ENCODE measurements at regions not wholly inside any gene's neighbourhood (a gene's known extent, or its start where the extent isn't known, plus 50 kb on each side); places are given as distances from the start of the nearest gene placed in this dataset.
"Not testable (repeated sequence)": the region's sequence is repeated elsewhere in the genome, so short reads cannot be mapped to it uniquely, and the experiment has no call there.

DNA sequence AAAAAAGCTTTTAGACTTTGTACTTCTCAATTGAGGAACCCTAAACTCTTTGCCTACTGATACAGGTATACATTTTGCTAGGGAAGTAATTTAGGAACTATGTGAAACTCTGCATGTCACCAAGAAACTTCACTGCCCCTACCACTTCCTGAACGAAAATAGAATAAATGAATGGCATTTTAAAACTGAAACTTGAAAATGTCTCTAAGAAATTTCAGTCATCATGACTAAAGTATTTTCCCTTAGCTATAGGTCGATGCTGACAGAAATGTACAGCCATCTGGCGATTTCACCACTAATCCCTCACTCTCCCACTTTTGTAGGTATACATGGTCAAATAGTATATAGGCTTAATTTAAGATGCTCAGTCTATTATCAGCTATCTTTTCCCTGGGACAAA lies 194.9 kb upstream of the SYT10 start:
- RAD21 ChIA-PET (ENCODE audit: low non-redundant PET in 1 of 2, low total read pairs in 2 of 2, uncharacterized antibody in 2 of 2, unreplicated experiment in 2 of 2) = no interaction called here

DNA sequence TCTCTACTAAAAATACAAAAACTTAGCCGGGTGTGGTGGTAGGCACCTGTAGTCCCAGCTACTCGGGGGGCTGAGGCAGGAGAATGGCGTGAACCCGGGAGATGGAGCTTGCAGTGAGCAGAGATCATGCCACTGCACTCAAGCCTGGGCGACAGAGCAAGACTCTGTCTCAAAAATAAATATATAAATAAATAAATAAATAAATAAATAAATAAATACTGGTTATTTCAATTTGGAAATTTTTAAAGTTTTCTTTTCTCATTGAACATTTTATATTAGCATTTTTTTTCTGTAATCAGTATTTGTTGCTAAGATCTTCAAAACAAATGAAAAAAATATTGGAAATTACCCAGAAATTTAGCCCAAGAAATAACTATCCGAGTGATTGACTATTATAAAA lies 197.3 kb upstream of the SYT10 start:
- intact Hi-C loops (cut with micrococcal nuclease); ATAC-seq; H3K27ac ChIP-seq (ENCODE audit: low read depth, low read length); BruUV-seq (replicated peaks); H2AFZ ChIP-seq (ENCODE audit: low read depth, low read length, poor library complexity, severe bottlenecking); CTCF ChIA-PET; H3K4me2 ChIP-seq (ENCODE audit: low read length); POLR2A ChIA-PET; H3K79me2 ChIP-seq (ENCODE audit: insufficient read depth, low read length); H3K27me3 ChIP-seq (ENCODE audit: insufficient read depth, low read length); RAD21 ChIA-PET (ENCODE audit: low non-redundant PET in 1 of 2, low total read pairs in 2 of 2, uncharacterized antibody in 2 of 2, unreplicated experiment in 2 of 2); H3K36me3 ChIP-seq (ENCODE audit: control insufficient read depth in 1 of 2, insufficient read depth in 2 of 2, low read length in 2 of 2); H3K9me2 ChIP-seq (ENCODE audit: insufficient read depth); DNase-seq (ENCODE audit: low read depth, low spot score); H4K20me1 ChIP-seq (ENCODE audit: insufficient read depth); H3K4me3 ChIP-seq (replicated peaks in 1 of 2; ENCODE audit: low read depth in 1 of 2, low read length in 2 of 2); H3K4me1 ChIP-seq (ENCODE audit: control insufficient read depth in 1 of 2, insufficient read depth in 2 of 2, low read length in 2 of 2); H3K9ac ChIP-seq (ENCODE audit: low read length): not testable (repeated sequence)
- H3K9me3 ChIP-seq (ENCODE audit: control insufficient read depth in 1 of 2, insufficient read depth in 1 of 2, low read depth in 1 of 2, low read length in 2 of 2) = peaks cover 9 to 15% of the 10 kb centered on the region in 2 experiments; a peak in 3 of 4 replicates

More for the DNA sequence above, 194.9 kb upstream of the SYT10 start:
- Histone ChIP-seq H3K27ac (ENCODE audit: low read depth, low read length) (no peak overlapping the region), H3K79me2 (ENCODE audit: insufficient read depth, low read length) (no peaks in the 10 kb centered on the region), H3K4me3 (replicated peaks in 1 of 2; ENCODE audit: low read depth in 1 of 2, low read length in 2 of 2) (no peak overlapping the region), H4K20me1 (ENCODE audit: insufficient read depth) (no peaks in the 10 kb centered on the region), H3K9ac (ENCODE audit: low read length) (no peak overlapping the region), H3K36me3 (ENCODE audit: control insufficient read depth in 1 of 2, insufficient read depth in 2 of 2, low read length in 2 of 2) (no peaks in the 10 kb centered on the region), H2AFZ (ENCODE audit: low read depth, low read length, poor library complexity, severe bottlenecking) (no peak overlapping the region), H3K27me3 (ENCODE audit: insufficient read depth, low read length) (no peaks in the 10 kb centered on the region), H3K4me2 (ENCODE audit: low read length) (no peak overlapping the region), H3K4me1 (ENCODE audit: control insufficient read depth in 1 of 2, insufficient read depth in 2 of 2, low read length in 2 of 2) (no peaks in the 10 kb centered on the region), H3K9me3 (ENCODE audit: control insufficient read depth in 1 of 2, insufficient read depth in 1 of 2, low read depth in 1 of 2, low read length in 2 of 2) (peaks cover 9 to 14% of the 10 kb centered on the region in 2 experiments; a peak in 3 of 4 replicates), H3K9me2 (ENCODE audit: insufficient read depth) (no peaks in the 10 kb centered on the region)
- BruUV-seq (replicated peaks) = no TSS peak
- TF ChIP-seq EZH2phosphoT487 (IDR thresholded peaks at IDR 0.05; ENCODE audit: borderline replicate concordance) = no peak
- TF ChIP-seq SIN3A (IDR thresholded peaks at IDR 0.05; ENCODE audit: low read depth) = no peak
- TF ChIP-seq MAX (IDR thresholded peaks at IDR 0.05) = no peak
- TF ChIP-seq ZFX (IDR thresholded peaks at IDR 0.05) = no peak
- no peak for TF ChIP-seq RAD21 (IDR thresholded peaks at IDR 0.05; ENCODE audit: low read depth)
- no peak for TF ChIP-seq CEBPB (IDR thresholded peaks at IDR 0.05; ENCODE audit: low read depth)
- TF ChIP-seq, protein P1, sequence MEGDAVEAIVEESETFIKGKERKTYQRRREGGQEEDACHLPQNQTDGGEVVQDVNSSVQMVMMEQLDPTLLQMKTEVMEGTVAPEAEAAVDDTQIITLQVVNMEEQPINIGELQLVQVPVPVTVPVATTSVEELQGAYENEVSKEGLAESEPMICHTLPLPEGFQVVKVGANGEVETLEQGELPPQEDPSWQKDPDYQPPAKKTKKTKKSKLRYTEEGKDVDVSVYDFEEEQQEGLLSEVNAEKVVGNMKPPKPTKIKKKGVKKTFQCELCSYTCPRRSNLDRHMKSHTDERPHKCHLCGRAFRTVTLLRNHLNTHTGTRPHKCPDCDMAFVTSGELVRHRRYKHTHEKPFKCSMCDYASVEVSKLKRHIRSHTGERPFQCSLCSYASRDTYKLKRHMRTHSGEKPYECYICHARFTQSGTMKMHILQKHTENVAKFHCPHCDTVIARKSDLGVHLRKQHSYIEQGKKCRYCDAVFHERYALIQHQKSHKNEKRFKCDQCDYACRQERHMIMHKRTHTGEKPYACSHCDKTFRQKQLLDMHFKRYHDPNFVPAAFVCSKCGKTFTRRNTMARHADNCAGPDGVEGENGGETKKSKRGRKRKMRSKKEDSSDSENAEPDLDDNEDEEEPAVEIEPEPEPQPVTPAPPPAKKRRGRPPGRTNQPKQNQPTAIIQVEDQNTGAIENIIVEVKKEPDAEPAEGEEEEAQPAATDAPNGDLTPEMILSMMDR (IDR thresholded peaks at IDR 0.05 in 2 of 3, conservative IDR thresholded peaks at IDR 0.05 in 1 of 3; ENCODE audit: borderline replicate concordance in 1 of 3, insufficient read depth in 1 of 3, low read depth in 2 of 3, low read length in 2 of 3) = no peak
- no peak for TF ChIP-seq FOSL1 (IDR thresholded peaks at IDR 0.05; ENCODE audit: low read depth)
- no peak for TF ChIP-seq SP1 (IDR thresholded peaks at IDR 0.05; ENCODE audit: low read depth)
- no peak for TF ChIP-seq TCF7L2 (IDR thresholded peaks at IDR 0.05; ENCODE audit: borderline replicate concordance, extremely low read depth, insufficient read depth, insufficient read length)
- TF ChIP-seq, protein P2, sequence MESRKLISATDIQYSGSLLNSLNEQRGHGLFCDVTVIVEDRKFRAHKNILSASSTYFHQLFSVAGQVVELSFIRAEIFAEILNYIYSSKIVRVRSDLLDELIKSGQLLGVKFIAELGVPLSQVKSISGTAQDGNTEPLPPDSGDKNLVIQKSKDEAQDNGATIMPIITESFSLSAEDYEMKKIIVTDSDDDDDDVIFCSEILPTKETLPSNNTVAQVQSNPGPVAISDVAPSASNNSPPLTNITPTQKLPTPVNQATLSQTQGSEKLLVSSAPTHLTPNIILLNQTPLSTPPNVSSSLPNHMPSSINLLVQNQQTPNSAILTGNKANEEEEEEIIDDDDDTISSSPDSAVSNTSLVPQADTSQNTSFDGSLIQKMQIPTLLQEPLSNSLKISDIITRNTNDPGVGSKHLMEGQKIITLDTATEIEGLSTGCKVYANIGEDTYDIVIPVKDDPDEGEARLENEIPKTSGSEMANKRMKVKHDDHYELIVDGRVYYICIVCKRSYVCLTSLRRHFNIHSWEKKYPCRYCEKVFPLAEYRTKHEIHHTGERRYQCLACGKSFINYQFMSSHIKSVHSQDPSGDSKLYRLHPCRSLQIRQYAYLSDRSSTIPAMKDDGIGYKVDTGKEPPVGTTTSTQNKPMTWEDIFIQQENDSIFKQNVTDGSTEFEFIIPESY (IDR thresholded peaks at IDR 0.05; ENCODE audit: extremely low read depth, insufficient replicate concordance, low read length) = no peak
- TF ChIP-seq ZNF274 (IDR thresholded peaks at IDR 0.05; ENCODE audit: low read depth, low read length) = no peak
- no peak for TF ChIP-seq CBX3 (IDR thresholded peaks at IDR 0.05; ENCODE audit: low read depth)
- TF ChIP-seq SRF (IDR thresholded peaks at IDR 0.05; ENCODE audit: low read depth) = no peak
- no peak for TF ChIP-seq ELF1 (IDR thresholded peaks at IDR 0.05; ENCODE audit: borderline replicate concordance, low read depth)
- no peak for TF ChIP-seq JUND (IDR thresholded peaks at IDR 0.05)
- TF ChIP-seq POLR2A (IDR thresholded peaks at IDR 0.05; ENCODE audit: borderline replicate concordance, extremely low read depth, insufficient read depth, insufficient read length) = no peak
- CTCF ChIA-PET = no interaction called here
- DNase-seq (ENCODE audit: low read depth, low spot score) = no peak
- ATAC-seq = no peak
- POLR2A ChIA-PET = no interaction called here
- intact Hi-C loops (cut with micrococcal nuclease) = no loop called here

All from HCT116 (cell line).